Naive B cell (primary cell): ENCODE measurements at regions not wholly inside any gene's neighbourhood (a gene's known extent, or its start where the extent isn't known, plus 50 kb on each side); places are given as distances from the start of the nearest gene placed in this dataset.
A peak's percentile ranks its signal among the peaks of the same experiment; 100 is the strongest.
"Not testable (repeated sequence)": the region's sequence is repeated elsewhere in the genome, so short reads cannot be mapped to it uniquely, and the experiment has no call there.

Source experiments
- ATAC-seq, 2 donors: fragments of 150-1000 bp; cut with Tn5 transposase; 2 replicates each; pipeline ENCODE4 v1.10.0; 2021; ENCODE audit warnings: low read depth in 2 of 2, mild to moderate bottlenecking in 2 of 2, moderate library complexity in 2 of 2
- DNase-seq: peaks from one replicate; pipeline ENCODE4 v3.0.0; 2022
- H3K27ac Mint-ChIP-seq, 6 donors: one replicate each; pipeline ENCODE4 v1.8.0; 2020 to 2022; ENCODE audit warnings: mild to moderate bottlenecking in 6 of 6, mixed read lengths in 6 of 6, moderate library complexity in 5 of 6, inconsistent platforms in 2 of 6
- H3K27me3 Mint-ChIP-seq, 3 donors: one replicate each; pipeline ENCODE4 v1.8.0; 2021 to 2022; ENCODE audit warnings: mixed read lengths in 3 of 3, mild to moderate bottlenecking in 1 of 3
- H3K36me3 Mint-ChIP-seq, 2 donors: one replicate each; pipeline ENCODE4 v1.8.0; 2020 to 2022; ENCODE audit warnings: mixed read lengths in 2 of 2, inconsistent platforms in 1 of 2, mild to moderate bottlenecking in 1 of 2
- H3K4me1 Mint-ChIP-seq, 3 donors: one replicate each; pipeline ENCODE4 v1.8.0; 2020 to 2022; ENCODE audit warnings: mixed read lengths in 3 of 3, inconsistent platforms in 1 of 3, mild to moderate bottlenecking in 1 of 3, moderate library complexity in 1 of 3
- H3K4me3 Mint-ChIP-seq, 8 donors: one replicate each; pipeline ENCODE4 v1.8.0; 2020 to 2022; ENCODE audit warnings: mild to moderate bottlenecking in 8 of 8, mixed read lengths in 8 of 8, moderate library complexity in 8 of 8, inconsistent platforms in 2 of 8
- H3K9me3 Mint-ChIP-seq, 7 donors: one replicate each; pipeline ENCODE4 v1.8.0; 2020 to 2022; ENCODE audit warnings: mixed read lengths in 7 of 7, mild to moderate bottlenecking in 5 of 7, inconsistent platforms in 2 of 7, moderate library complexity in 1 of 7

GRCh38 chr10:118956802-118957442 lies 72.6 kb upstream of the NANOS1 start:
- DNase-seq: no peak
- ATAC-seq: no peak
- H3K4me1 Mint-ChIP-seq: no peaks in the 10 kb centered on the region
- no peak overlapping the region for H3K27ac Mint-ChIP-seq
- peaks cover 26 to 46% (median 38%) of the 10 kb centered on the region in 3 donors for H3K27me3 Mint-ChIP-seq
- H3K36me3 Mint-ChIP-seq: no peaks in the 10 kb centered on the region
- H3K9me3 Mint-ChIP-seq: peaks cover 0 to 5% (median 0%) of the 10 kb centered on the region in 7 donors
- no peak overlapping the region for H3K4me3 Mint-ChIP-seq

- DNase-seq (no peak), ATAC-seq (no peak)
- H3K4me1 Mint-ChIP-seq: no peaks in the 10 kb centered on the region
- no peak overlapping the region for H3K27ac Mint-ChIP-seq
- peaks cover 25 to 46% (median 36%) of the 10 kb centered on the region in 3 donors for H3K27me3 Mint-ChIP-seq
- peaks cover 0 to 5% (median 0%) of the 10 kb centered on the region in 7 donors for H3K9me3 Mint-ChIP-seq
- H3K4me3 Mint-ChIP-seq: no peak overlapping the region
- H3K36me3 Mint-ChIP-seq: no peaks in the 10 kb centered on the region
Observed at GRCh38 chr10:118957443-118957825, 72.1 kb upstream of the NANOS1 start.

DNA sequence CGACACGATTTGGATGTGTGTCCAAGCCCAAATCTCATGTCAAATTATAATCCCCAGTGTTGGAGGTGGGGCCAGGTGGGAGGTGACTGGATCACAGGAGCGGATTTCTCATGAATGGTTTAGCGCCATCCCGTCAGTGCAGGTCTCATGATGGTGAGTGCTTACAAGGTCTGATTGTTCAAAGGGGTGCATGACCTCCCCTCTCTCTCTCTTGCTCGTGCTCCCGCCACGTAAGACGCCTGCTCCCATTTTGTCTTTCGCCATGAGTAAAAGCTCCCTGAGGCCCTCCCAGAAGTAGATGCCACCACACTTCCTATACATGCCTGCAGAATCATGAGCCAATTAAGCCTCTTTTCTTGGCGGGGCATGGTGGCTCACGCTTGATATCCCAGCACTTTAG lies 71.5 kb upstream of the NANOS1 start:
- Mint-ChIP-seq H3K27me3 (peaks cover 21 to 40% (median 37%) of the 10 kb centered on the region in 3 donors), H3K9me3 (peaks cover 0 to 5% (median 0%) of the 10 kb centered on the region in 7 donors), H3K4me3 (no peak overlapping the region), H3K36me3 (no peaks in the 10 kb centered on the region), H3K27ac (no peak overlapping the region), H3K4me1 (no peaks in the 10 kb centered on the region)
- DNase-seq (no peak), ATAC-seq (no peak)

GRCh38 chr10:118958559-118958958 lies 71.0 kb upstream of the NANOS1 start:
- DNase-seq (no peak), ATAC-seq (no peak)
- Mint-ChIP-seq H3K4me1 (no peaks in the 10 kb centered on the region), H3K27ac (no peak overlapping the region), H3K36me3 (no peaks in the 10 kb centered on the region), H3K9me3 (peaks cover 0 to 5% (median 0%) of the 10 kb centered on the region in 7 donors), H3K4me3 (no peak overlapping the region), H3K27me3 (peaks cover 15 to 35% (median 31%) of the 10 kb centered on the region in 3 donors)

DNA sequence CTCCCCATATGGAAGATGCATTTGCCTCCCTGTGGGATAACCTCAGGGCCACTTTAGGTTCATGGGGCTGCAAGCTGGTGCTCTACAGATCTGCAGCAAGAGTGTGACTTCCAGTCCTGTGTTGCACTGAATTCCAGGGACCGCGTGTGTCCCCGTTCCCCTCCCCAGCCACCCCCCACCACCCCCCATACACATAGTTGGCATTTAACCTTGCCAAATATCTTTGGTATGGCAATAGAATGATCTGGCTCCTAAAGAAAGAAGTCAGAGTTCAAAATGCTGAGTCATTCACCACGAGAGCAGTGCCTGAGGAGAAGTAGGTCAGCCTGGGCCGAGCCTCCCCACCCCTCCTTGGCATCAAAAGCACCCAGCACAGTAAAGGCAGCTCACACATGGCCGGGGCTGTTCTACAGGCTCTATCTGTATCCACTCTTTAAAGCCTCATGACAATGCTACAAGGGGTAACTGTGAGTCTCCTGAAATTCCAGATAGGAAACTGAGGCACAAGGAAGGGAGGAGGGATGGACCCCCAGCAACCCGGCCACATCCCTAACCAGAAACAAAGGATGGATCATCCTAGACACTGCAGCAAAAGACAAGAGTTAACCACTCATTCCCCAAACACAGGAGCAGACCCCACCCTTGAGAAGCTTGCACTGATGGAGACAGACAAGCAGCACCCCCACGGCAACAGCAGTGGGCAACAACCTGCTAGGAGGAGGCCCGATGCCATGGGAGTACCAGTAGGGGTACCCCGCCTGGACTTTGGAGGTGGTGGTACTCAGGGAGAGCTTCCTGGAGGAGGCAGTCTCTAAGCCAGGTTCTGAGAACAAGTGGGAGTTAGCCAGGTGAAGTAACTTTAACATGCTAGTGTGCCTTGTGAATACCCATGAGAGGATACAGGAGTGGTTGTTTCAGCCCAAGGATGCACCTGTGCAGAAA lies 70.3 kb upstream of the NANOS1 start:
- Mint-ChIP-seq H3K27me3 (peaks cover 16 to 32% (median 24%) of the 10 kb centered on the region in 3 donors), H3K9me3 (peaks cover 0 to 9% (median 2%) of the 10 kb centered on the region in 7 donors), H3K27ac (no peak overlapping the region), H3K36me3 (no peaks in the 10 kb centered on the region), H3K4me1 (no peaks in the 10 kb centered on the region), H3K4me3 (no peak overlapping the region)
- DNase-seq (no peak), ATAC-seq (no peak)

GRCh38 chr10:118960157-118961090 lies 69.1 kb upstream of the NANOS1 start:
- H3K27ac Mint-ChIP-seq: no peak overlapping the region
- no peak for ATAC-seq

DNA sequence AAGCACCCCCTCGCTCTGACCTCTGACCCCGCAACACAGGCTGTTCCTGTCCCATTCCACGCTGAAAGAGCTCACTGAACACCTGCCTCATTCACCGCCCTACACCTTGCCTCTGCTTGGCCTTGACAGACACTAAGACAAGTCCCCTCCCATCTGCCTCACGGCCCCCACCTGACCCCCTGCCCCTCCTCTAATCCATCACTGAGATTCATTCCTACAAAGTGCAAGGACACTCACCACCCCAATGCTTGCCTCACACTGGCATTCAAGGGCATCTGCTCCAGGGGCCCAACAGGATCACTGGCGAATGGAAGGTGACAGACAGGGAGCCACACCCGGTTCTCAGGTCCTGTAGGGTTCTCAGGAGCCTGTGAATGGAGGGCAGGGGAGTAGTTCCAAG lies 68.1 kb upstream of the NANOS1 start:
- Mint-ChIP-seq H3K9me3 (peaks cover 0 to 11% (median 2%) of the 10 kb centered on the region in 7 donors), H3K4me3 (no peak overlapping the region), H3K4me1 (no peaks in the 10 kb centered on the region), H3K27me3 (peaks cover 35 to 39% (median 35%) of the 10 kb centered on the region in 3 donors), H3K36me3 (no peaks in the 10 kb centered on the region), H3K27ac (no peak overlapping the region)
- no peak for ATAC-seq
- DNase-seq: no peak

More at GRCh38 chr10:118960157-118961090, 69.1 kb upstream of the NANOS1 start:
- Mint-ChIP-seq H3K4me3 (peak overlapping the region in 1 of 8 donors; percentile 10), H3K9me3 (peaks cover 0 to 11% (median 2%) of the 10 kb centered on the region in 7 donors), H3K36me3 (no peaks in the 10 kb centered on the region), H3K4me1 (no peaks in the 10 kb centered on the region), H3K27me3 (peaks cover 27 to 36% (median 27%) of the 10 kb centered on the region in 3 donors)
- no peak for DNase-seq

GRCh38 chr10:118962331-118962868 lies 67.1 kb upstream of the NANOS1 start:
- ATAC-seq, DNase-seq, H3K36me3 Mint-ChIP-seq, H3K27ac Mint-ChIP-seq, H3K4me1 Mint-ChIP-seq, H3K4me3 Mint-ChIP-seq, H3K9me3 Mint-ChIP-seq: not testable (repeated sequence)
- peaks cover 31 to 39% (median 39%) of the 10 kb centered on the region in 3 donors for H3K27me3 Mint-ChIP-seq

GRCh38 chr10:118963341-118963740 lies 66.2 kb upstream of the NANOS1 start:
- DNase-seq: no peak
- Mint-ChIP-seq H3K4me1 (no peaks in the 10 kb centered on the region), H3K36me3 (no peaks in the 10 kb centered on the region), H3K27ac (no peak overlapping the region), H3K4me3 (no peak overlapping the region), H3K27me3 (peaks cover 26 to 39% (median 36%) of the 10 kb centered on the region in 3 donors), H3K9me3 (peaks cover 0 to 9% (median 0%) of the 10 kb centered on the region in 7 donors)
- no peak for ATAC-seq

GRCh38 chr10:118963933-118964332 lies 65.6 kb upstream of the NANOS1 start:
- Mint-ChIP-seq H3K36me3 (no peaks in the 10 kb centered on the region), H3K9me3 (peaks cover 0 to 9% (median 0%) of the 10 kb centered on the region in 7 donors), H3K4me3 (peak overlapping the region in 1 of 8 donors; percentile 47), H3K27me3 (peaks cover 29 to 43% (median 36%) of the 10 kb centered on the region in 3 donors), H3K4me1 (no peaks in the 10 kb centered on the region), H3K27ac (no peak overlapping the region)
- DNase-seq (no peak), ATAC-seq (no peak)

DNA sequence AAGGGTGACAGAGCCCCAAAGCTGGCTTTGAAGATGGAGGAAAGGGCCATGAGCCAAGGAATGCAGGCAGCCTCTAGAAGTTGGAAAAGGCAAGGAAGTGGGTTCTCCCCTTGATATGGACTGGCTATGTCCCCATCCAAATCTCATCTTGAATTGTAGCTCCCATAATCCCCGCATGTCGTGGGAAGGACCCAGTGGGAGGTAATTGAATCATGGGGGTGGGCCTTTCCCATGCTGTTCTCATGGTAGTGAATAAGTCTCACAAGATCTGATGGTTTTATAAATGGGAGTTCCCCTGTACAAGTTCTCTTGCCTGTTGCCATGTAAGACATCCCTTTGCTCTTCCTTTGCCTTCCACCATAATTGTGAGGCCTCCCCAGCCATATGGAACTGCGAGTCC lies 65.0 kb upstream of the NANOS1 start:
- not testable (repeated sequence) for H3K27ac Mint-ChIP-seq, DNase-seq, H3K4me1 Mint-ChIP-seq, ATAC-seq, H3K36me3 Mint-ChIP-seq, H3K9me3 Mint-ChIP-seq
- peaks cover 33 to 48% (median 36%) of the 10 kb centered on the region in 3 donors for H3K27me3 Mint-ChIP-seq
- H3K4me3 Mint-ChIP-seq: peak overlapping the region in 1 of 8 donors; percentile 47

- Mint-ChIP-seq H3K27me3 (peaks cover 34 to 48% (median 36%) of the 10 kb centered on the region in 3 donors), H3K4me1 (no peaks in the 10 kb centered on the region), H3K4me3 (no peak overlapping the region), H3K36me3 (no peaks in the 10 kb centered on the region), H3K9me3 (peaks cover 0 to 9% (median 0%) of the 10 kb centered on the region in 7 donors), H3K27ac (no peak overlapping the region)
- DNase-seq: no peak
- no peak for ATAC-seq
Observed at GRCh38 chr10:118965096-118965495, 64.4 kb upstream of the NANOS1 start.

DNA sequence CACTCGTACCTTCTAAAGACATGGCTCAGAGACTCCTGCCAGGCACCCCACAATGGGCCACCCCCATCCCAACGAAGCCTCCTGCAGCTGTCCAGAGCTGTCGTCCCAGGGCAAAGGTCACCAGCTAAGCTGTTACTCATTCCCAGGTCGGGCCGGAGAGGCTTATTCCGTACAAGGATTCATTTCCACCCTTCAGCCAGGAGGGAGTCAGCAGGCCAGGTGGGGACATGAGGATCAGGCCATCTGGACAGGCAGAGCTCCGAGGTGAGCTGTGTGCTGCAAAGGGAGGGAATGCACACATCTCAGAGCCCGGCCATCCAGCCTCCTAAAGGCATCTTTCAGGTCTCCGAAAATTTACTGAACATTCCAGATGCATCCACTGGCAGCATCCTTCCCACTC lies 63.9 kb upstream of the NANOS1 start:
- DNase-seq (no peak), ATAC-seq (no peak)
- peaks cover 36 to 48% (median 37%) of the 10 kb centered on the region in 3 donors for H3K27me3 Mint-ChIP-seq
- no peaks in the 10 kb centered on the region for H3K4me1 Mint-ChIP-seq
- peaks cover 0 to 9% (median 0%) of the 10 kb centered on the region in 7 donors for H3K9me3 Mint-ChIP-seq
- H3K27ac Mint-ChIP-seq: no peak overlapping the region
- H3K36me3 Mint-ChIP-seq: no peaks in the 10 kb centered on the region
- no peak overlapping the region for H3K4me3 Mint-ChIP-seq
